Fibroblast of skin of left quadriceps (primary cell): ENCODE measurements at regions not wholly inside any gene's neighbourhood (a gene's known extent, or its start where the extent isn't known, plus 50 kb on each side); places are given as distances from the start of the nearest gene placed in this dataset.
"Not testable (repeated sequence)": the region's sequence is repeated elsewhere in the genome, so short reads cannot be mapped to it uniquely, and the experiment has no call there.

Experiments used
- DNase-seq, 2 experiments: peaks; one replicate each; pipeline ENCODE4 v3.0.0-alpha.2; 2013; ENCODE audit warnings: low read depth in 2 of 2

- DNase-seq: no peak
Observed at GRCh38 chr4:170804930-170805329, 715.2 kb upstream of the AADAT start.

- no peak for DNase-seq
Observed at GRCh38 chr4:170803492-170803891, 713.7 kb upstream of the AADAT start.

- DNase-seq: no peak
Observed at GRCh38 chr4:170801771-170802170, 712.0 kb upstream of the AADAT start.

- DNase-seq: no peak
Observed at GRCh38 chr4:170794525-170794924, 704.8 kb upstream of the AADAT start.

- DNase-seq: not testable (repeated sequence)
Observed at GRCh38 chr4:170788540-170789051, 698.8 kb upstream of the AADAT start.

GRCh38 chr4:170777663-170778062, 687.9 kb upstream of the AADAT start:
- no peak for DNase-seq

- DNase-seq: no peak
Observed at GRCh38 chr4:170776983-170777382, 687.2 kb upstream of the AADAT start.

GRCh38 chr4:170775851-170776250, 686.1 kb upstream of the AADAT start:
- no peak for DNase-seq

- DNase-seq: no peak
Observed at GRCh38 chr4:170773709-170774273, 684.0 kb upstream of the AADAT start.

- no peak for DNase-seq
Observed at GRCh38 chr4:170772429-170772828, 682.7 kb upstream of the AADAT start.

GRCh38 chr4:170770664-170771063, 680.9 kb upstream of the AADAT start:
- no peak for DNase-seq

GRCh38 chr4:170769862-170770261, 680.1 kb upstream of the AADAT start:
- DNase-seq: peak; percentile 2 to 10

- no peak for DNase-seq
Observed at GRCh38 chr4:170758988-170759387, 669.2 kb upstream of the AADAT start.

- no peak for DNase-seq
Observed at GRCh38 chr4:170750519-170750918, 660.8 kb upstream of the AADAT start.

GRCh38 chr4:170748975-170749374, 659.2 kb upstream of the AADAT start:
- no peak for DNase-seq

- DNase-seq: no peak
Observed at GRCh38 chr4:170743633-170744032, 653.9 kb upstream of the AADAT start.

GRCh38 chr4:170741856-170742255, 652.1 kb upstream of the AADAT start:
- DNase-seq: no peak

GRCh38 chr4:170736710-170737109, 647.0 kb upstream of the AADAT start:
- peak; percentile 17 to 24 for DNase-seq

GRCh38 chr4:170729897-170730296, 640.1 kb upstream of the AADAT start:
- no peak for DNase-seq

- DNase-seq: no peak
Observed at GRCh38 chr4:170729236-170729635, 639.5 kb upstream of the AADAT start.

- no peak for DNase-seq
Observed at GRCh38 chr4:170724191-170724590, 634.4 kb upstream of the AADAT start.

- no peak for DNase-seq
Observed at GRCh38 chr4:170723171-170723570, 633.4 kb upstream of the AADAT start.

- no peak for DNase-seq
Observed at GRCh38 chr4:170721812-170722373, 632.1 kb upstream of the AADAT start.

GRCh38 chr4:170716868-170717267, 627.1 kb upstream of the AADAT start:
- DNase-seq: no peak
